ENCODE measurements at regions not wholly inside any gene's neighbourhood (a gene's known extent, or its start where the extent isn't known, plus 50 kb on each side); places are given as distances from the start of the nearest gene placed in this dataset.

- no peak for TF ChIP-seq CTCF (conservative IDR thresholded peaks at IDR 0.05)
- TF ChIP-seq EZH2 (IDR thresholded peaks at IDR 0.05; ENCODE audit: low read depth), result no peak
Observed at GRCh38 chr2:123695426-123695825, 329.7 kb upstream of the CNTNAP5 start.

All from PC-9 (cell line).